ENCODE measurements at regions not wholly inside any gene's neighbourhood (a gene's known extent, or its start where the extent isn't known, plus 50 kb on each side); places are given as distances from the start of the nearest gene placed in this dataset.

DNA sequence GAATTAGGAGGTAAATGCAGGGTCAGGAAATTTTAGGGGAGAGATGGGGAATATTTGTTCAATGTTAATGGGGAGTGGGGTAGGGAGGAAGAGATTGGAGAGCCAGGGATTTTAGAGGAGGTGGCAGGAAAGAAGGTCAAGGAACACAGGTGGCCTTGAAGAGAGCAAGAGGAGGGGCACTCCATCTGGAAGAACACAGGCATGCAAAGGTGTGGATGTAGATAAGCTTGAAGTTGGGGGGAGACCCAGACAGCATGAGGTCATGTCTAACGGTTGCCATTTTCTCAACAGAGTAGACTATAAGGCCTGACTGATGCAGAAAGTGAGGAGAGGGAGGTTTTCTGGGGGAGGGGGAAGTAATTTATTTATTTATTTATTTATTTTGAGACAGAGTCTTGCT is 77.5 kb downstream of the MAIP1 start:
- TF ChIP-seq, protein P1, sequence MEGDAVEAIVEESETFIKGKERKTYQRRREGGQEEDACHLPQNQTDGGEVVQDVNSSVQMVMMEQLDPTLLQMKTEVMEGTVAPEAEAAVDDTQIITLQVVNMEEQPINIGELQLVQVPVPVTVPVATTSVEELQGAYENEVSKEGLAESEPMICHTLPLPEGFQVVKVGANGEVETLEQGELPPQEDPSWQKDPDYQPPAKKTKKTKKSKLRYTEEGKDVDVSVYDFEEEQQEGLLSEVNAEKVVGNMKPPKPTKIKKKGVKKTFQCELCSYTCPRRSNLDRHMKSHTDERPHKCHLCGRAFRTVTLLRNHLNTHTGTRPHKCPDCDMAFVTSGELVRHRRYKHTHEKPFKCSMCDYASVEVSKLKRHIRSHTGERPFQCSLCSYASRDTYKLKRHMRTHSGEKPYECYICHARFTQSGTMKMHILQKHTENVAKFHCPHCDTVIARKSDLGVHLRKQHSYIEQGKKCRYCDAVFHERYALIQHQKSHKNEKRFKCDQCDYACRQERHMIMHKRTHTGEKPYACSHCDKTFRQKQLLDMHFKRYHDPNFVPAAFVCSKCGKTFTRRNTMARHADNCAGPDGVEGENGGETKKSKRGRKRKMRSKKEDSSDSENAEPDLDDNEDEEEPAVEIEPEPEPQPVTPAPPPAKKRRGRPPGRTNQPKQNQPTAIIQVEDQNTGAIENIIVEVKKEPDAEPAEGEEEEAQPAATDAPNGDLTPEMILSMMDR (IDR thresholded peaks at IDR 0.05) = no peak
- TF ChIP-seq EZH2 (IDR thresholded peaks at IDR 0.05; ENCODE audit: borderline replicate concordance, insufficient read depth, low read depth, low read length, poor library complexity, severe bottlenecking) = no peak

Measured in B cell (primary cell).